SK-N-MC (cell line): ENCODE measurements at regions not wholly inside any gene's neighbourhood (a gene's known extent, or its start where the extent isn't known, plus 50 kb on each side); places are given as distances from the start of the nearest gene placed in this dataset.

Source experiments
- EZH2 ChIP-seq: fragments of 200-600 bp; sonication (generic); IDR thresholded peaks from one replicate; pipeline ENCODE4 v1.6.1; 2017; ENCODE audit warnings: antibody characterized with exemption
- FOXP2 ChIP-seq: optimal IDR thresholded peaks from 2 replicates; pipeline ENCODE3; 2011; ENCODE audit warnings: mild to moderate bottlenecking, moderate library complexity; ENCODE audit not compliant: insufficient read depth; ENCODE audit errors: extremely low read length, control extremely low read depth
- POLR2AphosphoS5 ChIP-seq: IDR thresholded peaks from 2 replicates; pipeline ENCODE4 v1.6.1; 2012; ENCODE audit warnings: mild to moderate bottlenecking, low read depth, low read length, borderline replicate concordance

DNA sequence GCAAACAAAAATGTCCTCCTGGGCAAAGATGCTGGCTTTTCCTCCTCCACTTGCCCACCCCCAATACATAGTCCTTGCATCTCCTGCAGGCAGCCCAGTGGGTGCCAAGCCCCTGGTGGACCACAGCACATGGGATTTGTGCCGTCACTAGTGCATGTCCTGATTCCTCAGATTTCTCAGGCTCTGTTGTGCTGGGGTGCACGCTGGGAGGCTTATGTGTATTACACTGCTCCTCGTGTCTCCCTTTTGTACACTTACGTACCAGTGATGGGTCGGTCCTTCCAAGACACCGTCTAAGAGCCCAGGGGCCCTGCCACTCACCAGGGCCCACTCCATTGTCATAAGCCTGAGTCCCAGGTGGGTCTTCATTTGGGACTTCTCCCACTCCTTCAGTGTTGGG, 70.1 kb downstream of the PLXNA1 start:
- no peak for TF ChIP-seq EZH2
- no peak for TF ChIP-seq POLR2AphosphoS5
- no peak for TF ChIP-seq FOXP2
